ENCODE measurements at regions not wholly inside any gene's neighbourhood (a gene's known extent, or its start where the extent isn't known, plus 50 kb on each side); places are given as distances from the start of the nearest gene placed in this dataset.
"Not testable (repeated sequence)": the region's sequence is repeated elsewhere in the genome, so short reads cannot be mapped to it uniquely, and the experiment has no call there.

GRCh38 chr1:830750-831149, 93.0 kb upstream of the SAMD11 start:
- not testable (repeated sequence) for TF ChIP-seq POLR2A (IDR thresholded peaks at IDR 0.05; ENCODE audit: low read depth, low read length); CTCF (IDR thresholded peaks at IDR 0.05; ENCODE audit: extremely low read depth in 1 of 2, insufficient read depth in 1 of 2, low read depth in 1 of 2, low read length in 2 of 2); POLR2AphosphoS5 (IDR thresholded peaks at IDR 0.05; ENCODE audit: insufficient read depth, low read depth, low read length); MAX (IDR thresholded peaks at IDR 0.05; ENCODE audit: insufficient read depth, insufficient read length); EZH2 (IDR thresholded peaks at IDR 0.05; ENCODE audit: borderline replicate concordance, low read depth, low read length, severe bottlenecking); MYC (IDR thresholded peaks at IDR 0.05; ENCODE audit: low read depth, low read length); JUN (IDR thresholded peaks at IDR 0.05; ENCODE audit: borderline replicate concordance, insufficient read depth, insufficient read length, low read depth); GATA2 (IDR thresholded peaks at IDR 0.05; ENCODE audit: insufficient read depth, insufficient read length, low read depth, low read length)
